GM18867 (cell line): ENCODE measurements at regions not wholly inside any gene's neighbourhood (a gene's known extent, or its start where the extent isn't known, plus 50 kb on each side); places are given as distances from the start of the nearest gene placed in this dataset.
"Not testable (repeated sequence)": the region's sequence is repeated elsewhere in the genome, so short reads cannot be mapped to it uniquely, and the experiment has no call there.

ENCODE experiments used
- ATAC-seq: cut with Tn5 transposase; IDR thresholded peaks from one replicate; pipeline ENCODE4 v1.9.1; 2021; ENCODE audit warnings: mild to moderate bottlenecking, moderate library complexity; ENCODE audit not compliant: unreplicated experiment

DNA sequence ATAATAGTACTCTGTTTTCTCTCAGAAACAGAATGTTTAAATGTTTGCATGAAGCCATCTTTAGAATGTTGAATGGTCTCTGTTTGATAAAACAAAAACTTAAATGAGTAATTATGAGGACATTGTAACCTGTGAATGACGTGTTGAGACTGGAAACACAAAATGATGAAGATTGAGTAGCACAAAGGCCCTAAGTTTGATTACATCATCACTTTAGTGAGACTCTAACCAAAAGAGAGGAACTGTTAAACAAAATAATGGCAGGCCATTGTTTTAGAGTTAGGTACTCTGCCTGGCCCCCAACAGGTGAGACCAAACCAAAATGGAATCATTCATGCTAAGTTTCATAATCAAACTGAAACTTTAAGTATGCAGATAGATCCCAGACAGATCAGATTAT lies 1561.7 kb upstream of the SLC39A10 start:
- ATAC-seq: no peak

DNA sequence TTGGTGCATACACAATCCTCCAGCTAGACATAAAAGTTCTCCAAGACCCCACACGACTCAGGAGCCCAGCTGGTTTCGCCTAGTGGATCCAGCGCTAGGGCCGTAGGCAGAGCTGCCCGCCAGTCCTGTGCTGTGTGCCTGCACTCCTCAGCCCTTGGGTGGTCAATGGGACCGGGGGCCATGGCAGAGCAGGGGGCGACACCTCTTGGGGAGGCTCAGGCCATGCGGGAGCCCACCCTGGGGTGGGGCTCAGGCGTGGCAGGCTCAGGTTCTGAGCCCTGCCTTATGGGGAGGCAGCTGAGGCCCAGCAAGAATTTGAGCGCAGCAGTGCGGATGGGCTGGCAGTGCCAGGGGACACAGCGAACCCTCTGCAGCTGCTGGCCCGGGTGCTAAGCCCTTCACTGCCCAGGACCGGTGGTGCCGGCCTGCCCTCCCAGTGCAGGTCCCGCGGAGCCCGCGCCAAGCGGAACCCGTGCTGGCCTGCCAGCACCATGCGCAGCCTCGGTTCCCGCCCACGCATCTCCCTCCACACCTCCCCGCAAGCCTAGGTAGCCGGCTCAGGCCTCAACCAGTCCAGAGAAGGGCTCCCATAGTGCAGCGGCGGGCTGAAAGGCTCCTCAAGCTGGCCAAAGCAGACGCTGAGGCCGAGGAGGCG lies 1566.6 kb upstream of the SLC39A10 start:
- no peak for ATAC-seq

DNA sequence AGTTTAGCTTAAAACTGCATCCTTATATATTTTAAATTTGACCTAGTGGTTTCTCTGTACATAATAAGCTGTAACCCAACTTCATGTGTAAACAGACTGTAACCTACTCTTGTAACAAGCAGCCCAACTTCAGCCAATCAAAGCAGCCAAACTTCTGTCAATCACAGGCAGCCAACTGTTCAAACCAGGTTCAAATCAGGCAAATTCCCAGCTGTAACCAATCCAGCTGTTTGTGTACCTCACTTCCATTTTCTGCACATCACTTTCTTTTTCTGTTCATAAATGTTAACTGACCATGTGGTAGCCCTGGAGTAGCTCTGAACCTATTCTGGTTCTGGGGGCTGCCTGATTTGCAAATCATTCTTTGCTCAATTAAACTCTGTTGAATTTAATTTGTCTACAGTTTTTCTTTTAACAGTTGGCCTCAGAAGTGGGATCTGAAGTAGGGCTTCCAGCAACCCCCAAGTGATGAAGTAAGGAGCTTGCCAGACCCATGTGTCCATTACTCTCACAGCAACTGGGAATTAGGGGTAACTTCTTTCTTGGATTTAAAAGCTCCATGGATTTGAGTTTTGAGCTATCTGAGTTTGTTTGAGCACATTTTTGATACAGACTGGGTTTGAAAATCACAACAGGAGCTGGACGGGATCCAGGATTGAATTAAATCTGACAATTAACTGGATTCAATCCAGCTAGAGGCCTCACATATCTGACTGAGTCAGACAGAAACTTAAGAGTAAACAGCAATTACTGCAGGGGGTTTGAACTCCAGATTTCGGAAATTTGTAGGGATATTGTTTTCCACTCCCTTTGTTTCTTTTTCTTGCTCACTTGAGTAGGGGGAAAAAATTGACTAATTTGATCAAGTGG lies 1569.7 kb upstream of the SLC39A10 start:
- no peak for ATAC-seq

DNA sequence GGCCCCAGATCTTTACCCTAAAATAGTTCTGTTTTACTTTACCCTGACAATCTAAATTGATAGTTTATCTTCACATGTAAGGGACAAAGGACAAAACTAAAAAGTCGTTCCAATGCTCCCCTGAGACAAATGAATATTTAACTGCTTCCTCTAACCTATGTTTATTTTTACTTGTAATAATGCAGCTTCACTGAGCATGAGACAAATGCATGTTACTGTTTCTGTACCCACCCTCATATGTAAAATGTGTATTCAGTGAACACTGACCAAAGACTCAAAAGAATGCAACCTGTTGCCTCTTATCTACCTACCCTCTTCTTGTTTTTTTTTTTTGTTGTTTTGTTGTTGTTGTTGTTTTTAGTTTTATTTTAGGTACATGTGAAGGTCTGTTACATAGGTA lies 1570.9 kb upstream of the SLC39A10 start:
- ATAC-seq: no peak

DNA sequence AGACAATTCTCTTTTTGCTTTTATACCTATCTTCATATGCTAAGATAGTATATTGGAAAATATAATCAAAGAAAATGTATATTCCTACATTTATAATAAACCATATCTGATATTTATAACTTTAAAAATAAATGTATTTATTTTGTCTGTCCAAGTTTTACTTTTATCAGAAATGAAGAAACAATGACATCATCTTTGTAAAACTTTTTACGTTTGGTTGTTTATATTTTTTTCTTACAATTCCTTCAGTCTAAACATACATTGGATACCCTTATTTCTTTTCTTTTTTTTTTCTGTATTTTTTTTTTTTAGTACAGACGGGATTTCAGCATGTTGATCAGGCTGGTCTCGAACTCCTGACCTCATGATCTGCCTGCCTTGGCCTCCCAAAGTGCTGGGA lies 1577.0 kb upstream of the SLC39A10 start:
- no peak for ATAC-seq

DNA sequence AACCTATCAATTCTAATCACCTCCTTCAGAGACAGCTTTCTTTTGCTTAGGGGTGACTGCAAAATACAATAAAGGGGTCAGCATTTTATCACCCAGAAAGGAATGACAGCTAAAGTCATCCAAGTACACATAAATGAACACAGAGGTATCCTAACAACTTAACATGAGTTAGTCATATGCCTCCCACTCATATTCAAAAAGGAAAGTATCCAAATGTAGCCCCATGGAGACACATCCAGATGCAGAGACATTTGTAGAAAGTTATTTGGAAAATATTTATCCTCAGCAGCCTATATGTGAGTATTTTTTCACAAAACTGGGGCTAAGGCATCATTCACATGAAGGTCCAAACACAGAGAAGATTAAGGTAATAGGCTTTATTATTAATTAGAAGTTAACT lies 1579.7 kb upstream of the SLC39A10 start:
- no peak for ATAC-seq

DNA sequence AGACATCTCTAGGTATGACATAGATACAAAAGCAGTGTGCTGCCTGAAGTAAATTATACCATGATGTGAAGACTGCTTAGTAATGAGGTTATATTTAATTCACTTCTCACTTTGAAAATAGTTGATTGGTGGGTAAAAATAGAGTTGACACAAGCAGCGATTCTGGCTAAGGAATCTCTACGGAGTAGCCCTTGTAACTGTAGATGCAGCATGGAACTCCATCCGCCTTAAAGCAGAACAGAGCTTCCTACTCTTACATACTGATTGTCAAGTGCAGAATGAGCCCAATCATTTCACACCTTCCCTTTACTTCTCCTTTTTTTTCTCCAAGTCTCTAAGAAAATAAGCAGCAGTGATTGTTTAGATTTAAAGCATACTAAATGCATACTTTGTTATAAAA lies 1594.6 kb upstream of the SLC39A10 start:
- ATAC-seq: no peak

DNA sequence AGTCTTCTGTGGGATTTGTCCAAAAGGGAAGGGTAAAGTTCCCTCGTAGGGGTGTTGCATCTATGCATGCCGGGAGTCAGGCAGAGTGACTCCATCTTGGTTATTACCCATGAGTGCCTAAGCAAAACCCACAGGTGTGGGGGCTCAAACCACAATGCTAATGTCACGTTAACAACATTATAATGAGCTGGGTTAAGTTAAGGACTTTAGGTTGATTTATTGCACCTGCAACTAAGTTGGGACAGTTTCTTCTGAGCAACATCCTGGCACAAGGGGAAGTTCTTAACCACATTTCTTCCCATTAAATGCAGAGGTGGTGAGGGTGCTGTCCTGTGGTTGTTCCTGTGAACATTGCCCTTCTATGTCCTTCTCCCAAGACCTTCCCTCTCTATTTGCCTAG lies 1596.8 kb upstream of the SLC39A10 start:
- no peak for ATAC-seq

DNA sequence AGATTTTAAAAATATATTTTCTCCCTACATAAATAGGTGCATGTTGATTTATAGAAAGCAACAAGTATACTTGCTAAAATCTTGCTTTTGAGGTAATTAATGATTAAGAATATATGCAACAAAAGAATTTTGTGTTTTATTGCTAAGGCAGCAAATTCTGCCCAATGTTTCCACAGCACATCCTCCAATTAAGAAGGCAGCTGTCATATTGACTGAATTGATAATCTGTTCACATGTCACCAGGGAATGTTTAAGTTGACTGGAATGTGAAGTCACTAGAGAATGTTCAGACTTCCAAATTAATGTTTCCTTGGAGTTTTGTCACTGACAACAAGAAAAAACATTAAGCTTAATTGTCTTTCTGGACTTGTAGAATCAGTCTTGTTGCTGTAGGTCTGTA lies 1602.7 kb upstream of the SLC39A10 start:
- no peak for ATAC-seq

DNA sequence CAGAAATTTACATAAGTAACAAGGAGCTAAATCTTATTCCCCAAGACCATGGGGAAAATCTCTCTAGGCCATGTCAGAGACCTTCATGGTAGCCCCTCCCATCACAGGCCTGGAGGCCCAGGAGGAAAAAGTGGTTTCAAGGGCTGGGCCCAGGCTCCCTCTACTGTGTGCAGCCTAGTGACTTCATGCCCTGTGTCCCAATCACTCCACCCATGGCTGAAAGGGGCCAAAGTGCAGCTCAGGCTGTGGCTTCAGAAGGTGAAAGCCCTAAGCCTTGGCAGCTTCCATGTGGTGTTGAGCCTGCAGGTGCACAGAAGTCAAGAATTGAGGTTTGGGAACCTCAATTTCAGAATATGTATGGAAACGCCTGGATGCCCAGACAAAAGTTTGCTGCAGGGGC lies 1612.7 kb upstream of the SLC39A10 start:
- no peak for ATAC-seq

DNA sequence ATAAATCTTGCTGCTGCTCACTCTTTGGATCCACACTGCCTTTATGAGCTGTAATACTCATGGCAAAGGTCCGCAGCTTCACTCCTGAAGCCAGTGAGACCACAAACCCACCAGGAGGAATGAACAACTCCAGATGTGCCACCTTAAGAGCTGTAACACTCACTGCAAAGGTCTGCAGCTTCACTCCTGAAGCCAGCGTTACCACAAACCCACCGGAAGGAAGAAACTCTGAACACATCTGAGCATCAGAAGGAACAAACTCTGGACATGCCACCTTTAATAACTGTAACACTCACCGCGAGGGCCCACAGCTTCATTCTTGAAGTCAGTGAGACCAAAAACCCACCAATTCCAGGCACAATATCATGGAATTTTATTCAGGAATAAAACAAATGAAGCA lies 1635.9 kb upstream of the SLC39A10 start:
- ATAC-seq: not testable (repeated sequence)

DNA sequence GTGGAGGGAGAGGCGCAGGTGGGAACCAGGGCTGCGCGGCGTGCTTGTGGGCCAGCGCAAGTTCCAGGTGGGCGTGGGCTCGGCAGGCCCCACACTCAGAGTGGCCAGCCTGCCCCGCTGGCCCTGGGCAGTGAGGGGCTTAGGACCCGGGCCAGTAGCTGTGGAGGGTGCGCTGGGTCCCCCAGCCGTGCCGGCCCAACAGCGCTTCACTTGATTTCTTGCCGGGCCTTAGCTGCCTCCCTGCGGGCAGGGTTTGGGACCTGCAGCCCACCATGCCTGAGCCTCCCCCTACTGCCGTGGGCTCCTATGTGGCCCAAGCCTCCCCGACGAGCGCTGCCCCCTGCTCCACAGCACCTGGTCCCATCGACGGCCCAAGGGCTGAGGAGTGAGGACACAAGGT lies 1636.9 kb upstream of the SLC39A10 start:
- no peak for ATAC-seq

DNA sequence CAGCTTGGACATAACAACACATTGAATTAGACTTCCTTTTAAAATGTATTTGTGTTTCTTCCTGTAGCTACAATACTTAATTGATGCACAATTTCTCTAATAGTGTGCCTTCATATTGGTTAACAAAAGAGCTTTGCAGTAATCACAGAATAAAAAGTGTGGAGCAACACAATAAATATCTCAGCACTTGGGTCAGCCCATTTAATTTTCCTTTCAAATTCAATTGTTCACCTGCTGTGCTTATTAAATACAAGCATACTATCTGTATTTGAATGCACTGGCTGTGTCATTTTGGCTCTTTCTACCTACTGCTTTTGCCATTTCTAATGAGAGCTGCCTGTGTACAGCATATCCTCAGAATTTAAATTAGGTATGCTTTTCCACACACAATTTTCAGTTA lies 1641.3 kb upstream of the SLC39A10 start:
- no peak for ATAC-seq

DNA sequence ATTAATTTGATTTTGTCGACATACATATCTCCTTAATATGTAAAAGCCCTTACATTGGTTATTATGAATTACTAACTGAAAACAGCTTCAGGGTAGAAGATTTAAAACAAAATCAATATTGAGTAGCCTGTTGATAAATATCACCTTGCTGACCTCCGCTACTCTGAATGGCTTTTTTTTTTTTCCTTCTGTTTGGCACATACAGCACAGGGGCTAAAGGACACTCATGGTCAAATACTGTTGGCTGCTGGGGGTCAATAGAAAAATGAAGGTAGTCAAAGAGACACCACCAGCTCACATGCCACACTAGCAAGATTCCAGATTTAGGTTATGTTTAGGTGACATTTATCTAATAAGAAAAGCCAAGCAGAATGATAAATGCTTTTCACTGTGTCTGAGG lies 1642.4 kb upstream of the SLC39A10 start:
- ATAC-seq: no peak

DNA sequence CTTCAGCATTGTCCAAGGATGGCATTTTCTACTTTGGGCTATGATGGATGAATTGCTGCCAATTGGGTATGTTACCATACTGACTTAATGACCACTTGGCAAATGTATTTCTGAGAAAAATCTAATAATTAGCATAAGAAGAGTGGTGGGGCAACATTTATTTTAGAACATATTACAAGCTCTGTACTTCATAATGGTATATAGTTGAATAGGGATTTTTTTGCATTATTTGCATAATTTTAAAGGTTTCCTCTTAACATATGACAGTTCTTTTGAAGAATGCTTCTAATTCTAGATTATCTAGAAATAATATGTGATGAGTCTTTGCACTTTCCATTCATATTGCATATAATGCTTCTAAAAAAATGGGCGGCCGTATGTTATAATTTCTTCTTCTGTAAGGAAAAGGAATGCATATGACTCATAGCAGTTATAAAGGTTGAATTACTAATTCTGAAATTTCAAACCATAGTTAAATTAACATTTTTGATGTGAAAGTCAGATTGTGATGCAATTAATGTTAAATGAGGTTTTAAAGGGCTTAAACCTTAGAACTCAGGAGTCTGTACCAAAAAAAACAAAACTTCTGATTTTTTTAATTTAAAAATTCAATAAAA lies 1652.3 kb upstream of the SLC39A10 start:
- no peak for ATAC-seq

DNA sequence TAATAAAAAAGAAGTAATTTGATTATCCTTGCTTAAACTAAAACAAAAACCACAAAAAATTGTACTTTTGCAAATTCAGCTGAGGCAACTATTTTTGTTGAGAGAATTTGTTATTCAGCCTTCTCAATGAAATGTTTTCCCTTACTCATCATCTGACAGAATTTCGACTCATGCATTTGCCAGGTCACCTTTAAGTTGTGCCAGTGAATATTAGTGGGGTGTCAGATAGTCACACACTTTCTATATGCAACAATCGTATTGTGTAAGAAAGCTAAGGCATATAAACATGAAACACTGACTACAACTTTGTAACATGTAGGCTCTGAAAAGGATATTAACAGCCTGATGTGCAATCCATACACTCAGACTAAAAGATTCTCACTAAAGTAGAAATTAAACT lies 1653.1 kb upstream of the SLC39A10 start:
- ATAC-seq: no peak

DNA sequence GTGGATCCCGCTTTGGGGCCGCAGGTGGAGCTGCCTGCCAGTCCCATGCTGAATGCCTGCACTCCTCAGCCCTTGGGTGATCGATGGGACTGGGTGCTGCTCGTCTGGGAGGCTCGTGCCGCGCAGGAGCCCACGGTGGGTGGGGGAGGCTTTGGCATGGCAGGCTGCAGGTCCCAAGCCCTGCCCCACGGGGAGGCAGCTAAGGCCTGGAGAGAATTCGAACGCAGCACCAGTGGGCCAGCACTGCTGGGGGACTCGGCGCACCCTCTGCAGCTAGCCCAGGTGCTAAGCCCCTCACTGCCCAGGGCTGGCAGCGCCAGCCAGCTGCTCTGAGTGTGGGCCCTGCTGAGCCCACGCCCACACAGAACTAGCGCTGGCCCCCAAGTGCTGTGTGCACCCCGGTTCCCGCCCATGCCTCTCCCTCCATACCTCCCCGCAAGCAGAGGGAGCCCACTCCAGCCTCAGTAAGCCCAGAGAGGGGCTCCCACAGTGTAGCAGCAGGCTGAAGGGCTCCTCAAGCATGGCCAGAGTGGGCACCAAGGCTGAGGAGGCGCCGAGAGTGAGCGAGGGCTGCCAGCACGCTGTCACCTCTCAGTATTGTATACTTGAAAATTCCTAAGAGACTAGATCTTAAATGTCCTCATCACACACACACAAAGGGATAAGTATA lies 1654.2 kb upstream of the SLC39A10 start:
- no peak for ATAC-seq

DNA sequence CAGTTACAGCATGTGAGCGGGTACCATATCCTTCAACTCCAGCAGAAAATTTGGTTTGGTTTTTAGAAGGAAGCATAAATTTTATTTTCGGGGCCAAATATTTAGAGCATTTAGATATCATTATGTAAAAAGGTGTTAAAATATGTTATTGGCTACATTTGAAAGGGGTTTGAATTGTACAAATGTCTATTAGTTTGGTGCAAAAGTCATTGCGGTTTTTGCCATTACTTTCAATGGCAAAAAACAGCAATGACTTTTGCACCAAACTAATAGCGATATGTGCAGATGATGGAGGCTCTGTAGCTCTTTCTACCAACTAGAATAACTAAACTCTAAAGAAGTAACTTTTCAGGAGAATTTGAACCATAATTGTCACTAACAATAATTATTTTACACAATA lies 1666.2 kb upstream of the SLC39A10 start:
- ATAC-seq: no peak

DNA sequence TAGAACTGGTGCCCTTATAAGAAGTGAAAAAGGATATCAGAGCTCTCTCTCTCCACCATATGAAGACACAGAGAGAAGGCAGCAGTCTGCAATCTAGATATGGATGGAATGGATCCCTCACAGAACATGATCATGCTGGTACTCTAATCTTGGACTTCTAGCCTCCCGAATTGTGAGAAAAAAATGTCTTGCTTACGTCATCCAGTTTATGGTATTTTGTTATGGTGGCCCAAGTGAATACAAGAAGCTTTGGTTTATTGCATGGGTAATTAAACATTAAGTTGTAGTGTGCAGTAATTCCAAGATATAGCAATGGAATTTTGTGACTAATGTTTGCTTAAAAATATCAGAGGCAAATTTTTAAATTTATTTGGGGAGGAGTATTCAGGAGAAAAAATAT lies 1667.4 kb upstream of the SLC39A10 start:
- no peak for ATAC-seq

DNA sequence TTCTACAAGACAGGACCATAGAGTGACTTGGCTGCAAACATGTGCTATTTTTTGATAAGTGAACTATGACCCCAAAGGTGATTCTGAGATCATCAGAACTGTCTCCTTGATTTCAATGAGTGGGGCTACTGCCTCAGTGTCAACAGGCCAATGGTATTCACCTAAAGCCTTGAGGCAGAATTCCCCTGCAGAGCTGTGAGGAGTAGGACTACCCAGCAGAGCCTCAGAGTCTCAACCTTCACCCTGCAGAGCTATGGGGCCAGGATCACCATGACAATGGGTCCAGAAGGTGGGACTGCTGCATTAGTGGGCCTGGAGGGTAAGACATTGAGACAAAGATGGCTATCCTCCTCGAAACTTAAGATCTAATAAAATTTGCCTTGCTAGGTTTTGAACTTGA lies 1668.2 kb upstream of the SLC39A10 start:
- ATAC-seq: no peak

DNA sequence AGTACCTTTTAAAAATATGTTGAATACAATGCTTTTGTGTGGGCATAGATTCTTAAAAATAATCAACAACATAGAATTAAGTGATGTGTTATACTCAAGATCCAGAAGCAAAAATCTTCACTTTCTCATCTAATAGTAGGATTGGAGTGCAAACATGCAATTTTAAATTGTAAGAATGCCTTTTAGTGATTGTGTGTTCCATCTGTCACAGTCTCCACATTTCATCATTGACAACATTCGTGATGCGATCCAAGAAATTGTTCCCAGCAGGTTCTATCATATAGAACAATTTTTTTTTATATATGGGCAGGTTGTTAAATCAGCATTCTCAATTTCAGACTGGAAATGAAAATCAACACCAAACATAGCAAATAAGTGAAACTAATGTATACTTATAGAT lies 1671.8 kb upstream of the SLC39A10 start:
- no peak for ATAC-seq

DNA sequence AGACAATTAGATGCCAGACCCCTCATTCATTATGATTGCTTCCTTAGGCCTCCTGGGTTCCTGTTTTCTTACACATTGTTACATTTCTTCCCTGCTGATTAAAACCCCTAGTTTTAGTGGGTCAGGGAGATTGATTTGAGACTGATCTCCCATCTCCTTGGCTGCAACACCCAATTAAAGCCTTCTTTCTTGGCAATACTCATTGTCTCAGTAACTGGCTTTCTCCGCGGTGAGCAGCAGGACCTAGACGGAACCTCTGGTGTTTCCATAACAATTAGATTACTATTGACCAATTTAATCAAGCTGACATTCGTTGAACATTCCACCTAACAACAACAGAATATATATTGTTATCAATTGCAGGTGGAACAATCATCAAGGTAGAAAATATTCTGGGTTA lies 1676.4 kb upstream of the SLC39A10 start:
- no peak for ATAC-seq
